ENCODE measurements at regions not wholly inside any gene's neighbourhood (a gene's known extent, or its start where the extent isn't known, plus 50 kb on each side); places are given as distances from the start of the nearest gene placed in this dataset.
A peak's percentile ranks its signal among the peaks of the same experiment; 100 is the strongest.

- DNase-seq (ENCODE audit: low read depth) = no peak
These were observed 331.1 kb downstream of the BCL11B start for GRCh38 chr14:98940693-98941437.

DNA sequence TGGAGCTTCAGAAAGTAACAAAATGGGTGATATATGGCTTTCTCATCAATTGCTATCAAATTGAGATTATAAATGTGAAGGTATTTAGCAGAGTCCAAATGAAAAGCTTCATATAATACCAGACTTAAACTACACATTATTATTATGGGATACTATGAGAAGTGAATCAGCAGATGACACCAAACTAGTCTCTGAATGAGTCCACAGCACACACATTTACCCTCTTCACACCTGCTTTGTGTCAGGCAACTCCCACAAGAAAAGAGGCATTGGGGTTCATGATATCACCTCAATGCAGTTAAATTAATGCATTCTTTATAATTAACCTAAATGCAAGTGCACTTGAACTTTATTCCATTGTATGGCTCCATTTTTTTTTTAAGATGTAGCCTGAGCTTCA is 330.5 kb downstream of the BCL11B start:
- DNase-seq (ENCODE audit: low read depth) = no peak

DNA sequence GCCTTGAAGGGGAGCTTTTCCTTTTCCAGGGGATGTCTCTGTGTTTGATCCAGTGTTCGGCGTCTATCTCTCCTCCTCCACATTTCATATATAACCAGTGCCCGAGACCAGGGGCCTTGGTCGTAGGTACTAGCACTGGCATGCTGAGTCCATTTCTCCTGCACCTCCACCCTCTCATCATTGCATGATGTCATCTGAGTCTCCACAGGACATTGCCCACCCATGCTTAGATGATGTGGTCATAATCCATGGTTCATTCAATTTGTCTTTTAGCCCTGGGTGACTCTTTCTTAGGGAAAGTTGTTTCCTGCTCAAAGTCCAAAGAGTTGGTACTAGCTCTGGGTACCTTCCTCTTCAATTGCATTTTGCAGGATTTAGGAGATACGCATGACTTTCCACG is 328.1 kb downstream of the BCL11B start:
- no peak for DNase-seq (ENCODE audit: low read depth)

GRCh38 chr14:98944989-98945388 is 327.0 kb downstream of the BCL11B start:
- no peak for DNase-seq (ENCODE audit: low read depth)

GRCh38 chr14:98945611-98946570 is 326.1 kb downstream of the BCL11B start:
- no peak for DNase-seq (ENCODE audit: low read depth)

DNA sequence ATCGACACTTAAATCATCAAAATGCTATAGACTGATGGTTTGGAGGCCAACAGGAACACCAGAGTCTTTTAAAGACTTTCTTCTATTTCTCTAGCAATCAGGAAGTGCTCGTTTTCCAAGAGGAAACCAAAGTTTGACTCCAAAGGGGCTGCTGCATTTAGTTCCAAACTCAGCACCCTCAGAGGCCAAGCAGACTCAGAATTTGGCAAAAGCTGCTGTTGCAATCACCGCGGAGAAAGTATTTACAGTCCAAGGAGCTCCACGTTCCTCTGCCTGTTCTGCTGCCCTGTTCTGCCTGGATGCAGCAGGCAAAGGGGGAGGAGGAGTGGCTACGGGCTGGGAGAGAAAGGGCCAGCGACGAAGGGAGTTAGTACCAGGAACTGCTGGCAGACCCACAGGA is 325.1 kb downstream of the BCL11B start:
- no peak for DNase-seq (ENCODE audit: low read depth)

- no peak for DNase-seq (ENCODE audit: low read depth)
These were observed 323.9 kb downstream of the BCL11B start for GRCh38 chr14:98947911-98948595.

DNA sequence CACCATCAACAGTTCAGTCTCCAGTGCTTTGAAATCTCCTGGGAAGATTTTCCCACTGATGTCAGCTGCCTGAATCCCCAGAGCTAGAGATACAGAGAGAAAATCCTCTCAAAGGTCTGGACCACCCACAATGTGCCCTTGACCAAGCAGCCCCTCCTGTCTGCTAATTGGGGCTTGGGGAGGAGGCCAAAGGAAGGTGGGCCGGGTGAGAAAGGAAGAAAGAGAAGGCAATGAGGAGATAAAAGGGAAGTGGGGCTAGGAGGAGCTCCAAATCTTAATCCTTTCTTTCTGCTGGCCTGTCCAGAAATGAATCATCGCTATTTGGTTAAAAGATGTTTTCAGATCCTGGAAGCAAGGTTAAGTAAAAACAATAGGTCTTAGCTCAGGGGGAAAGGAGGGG is 322.9 kb downstream of the BCL11B start:
- no peak for DNase-seq (ENCODE audit: low read depth)

DNA sequence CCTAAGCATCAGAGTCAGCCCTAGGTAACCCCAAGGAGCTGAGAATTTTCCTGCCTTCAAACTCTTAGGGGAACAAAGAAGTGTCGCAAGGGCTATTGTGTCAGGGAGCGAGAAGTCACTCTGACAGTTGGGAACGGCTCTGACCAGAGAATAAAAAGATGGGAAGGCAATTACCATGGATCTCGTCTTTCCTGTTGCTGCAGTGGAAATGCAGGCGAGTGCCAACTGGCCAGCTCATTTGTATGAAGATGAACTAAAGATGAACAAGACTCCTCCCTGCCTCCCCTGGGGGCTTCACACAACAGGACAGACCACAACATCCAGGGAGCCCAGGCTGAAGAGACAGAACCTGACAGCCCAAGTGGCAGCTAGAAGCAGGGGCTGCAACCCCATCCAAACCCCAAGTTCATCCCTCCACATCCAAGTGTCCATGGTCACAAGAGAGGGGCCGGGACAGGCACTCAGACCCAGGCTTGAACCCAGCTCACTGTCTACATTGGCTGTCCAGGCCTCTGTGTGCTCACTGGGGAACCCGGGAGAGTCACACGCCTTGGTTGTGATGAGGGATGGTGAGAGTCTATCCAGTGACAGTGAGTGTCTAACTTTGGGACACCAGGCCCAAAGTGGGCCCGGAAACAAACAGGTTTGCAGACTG is 322.4 kb downstream of the BCL11B start:
- DNase-seq (ENCODE audit: low read depth) = no peak

DNA sequence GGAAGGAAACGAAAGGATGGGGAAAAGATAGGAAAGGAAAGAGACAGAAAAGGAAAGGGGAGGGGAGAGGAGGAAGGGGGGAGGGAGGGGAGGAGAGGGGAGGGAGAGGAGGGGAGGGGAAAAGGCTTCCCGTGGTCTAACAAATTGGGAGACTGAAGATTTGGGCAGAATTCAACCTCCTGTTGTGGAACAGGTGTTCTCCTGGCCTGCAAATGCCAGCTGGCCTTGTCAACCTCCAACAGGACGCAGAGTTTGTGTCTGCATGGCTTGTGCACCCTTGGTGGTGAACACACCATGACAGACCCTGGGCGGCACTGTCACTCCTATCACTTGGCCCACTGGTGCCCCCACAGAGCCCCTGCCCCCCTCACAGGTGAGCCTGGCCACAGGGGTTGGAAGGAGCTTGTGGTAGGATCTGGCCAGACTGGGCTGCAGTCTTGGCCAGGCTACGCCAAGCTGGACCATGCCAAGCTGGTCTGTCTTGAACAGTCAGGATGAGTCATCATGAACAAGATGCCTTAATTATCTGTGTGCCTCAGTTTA is 321.6 kb downstream of the BCL11B start:
- no peak for DNase-seq (ENCODE audit: low read depth)

DNA sequence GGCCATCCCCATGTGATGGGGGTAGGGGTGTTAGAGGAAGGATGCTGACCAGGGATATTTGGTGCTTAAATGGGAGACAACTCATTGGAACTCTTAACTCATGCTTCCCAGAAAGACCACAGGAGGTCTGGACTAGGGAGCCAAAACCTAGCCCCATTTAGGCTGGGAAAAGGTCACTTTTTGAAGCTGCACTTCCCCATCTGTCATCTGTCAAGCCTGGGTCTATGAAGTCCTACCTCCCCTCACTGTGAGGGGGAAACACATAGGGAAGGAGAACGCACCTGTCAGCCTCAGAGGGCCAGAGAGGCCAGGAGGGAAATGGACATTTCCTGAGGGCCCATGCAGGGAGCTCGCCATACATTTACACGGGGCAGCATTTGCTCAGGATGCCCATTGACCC is 321.0 kb downstream of the BCL11B start:
- no peak for DNase-seq (ENCODE audit: low read depth)

GRCh38 chr14:98951521-98952152 is 320.4 kb downstream of the BCL11B start:
- DNase-seq (ENCODE audit: low read depth) = no peak

DNA sequence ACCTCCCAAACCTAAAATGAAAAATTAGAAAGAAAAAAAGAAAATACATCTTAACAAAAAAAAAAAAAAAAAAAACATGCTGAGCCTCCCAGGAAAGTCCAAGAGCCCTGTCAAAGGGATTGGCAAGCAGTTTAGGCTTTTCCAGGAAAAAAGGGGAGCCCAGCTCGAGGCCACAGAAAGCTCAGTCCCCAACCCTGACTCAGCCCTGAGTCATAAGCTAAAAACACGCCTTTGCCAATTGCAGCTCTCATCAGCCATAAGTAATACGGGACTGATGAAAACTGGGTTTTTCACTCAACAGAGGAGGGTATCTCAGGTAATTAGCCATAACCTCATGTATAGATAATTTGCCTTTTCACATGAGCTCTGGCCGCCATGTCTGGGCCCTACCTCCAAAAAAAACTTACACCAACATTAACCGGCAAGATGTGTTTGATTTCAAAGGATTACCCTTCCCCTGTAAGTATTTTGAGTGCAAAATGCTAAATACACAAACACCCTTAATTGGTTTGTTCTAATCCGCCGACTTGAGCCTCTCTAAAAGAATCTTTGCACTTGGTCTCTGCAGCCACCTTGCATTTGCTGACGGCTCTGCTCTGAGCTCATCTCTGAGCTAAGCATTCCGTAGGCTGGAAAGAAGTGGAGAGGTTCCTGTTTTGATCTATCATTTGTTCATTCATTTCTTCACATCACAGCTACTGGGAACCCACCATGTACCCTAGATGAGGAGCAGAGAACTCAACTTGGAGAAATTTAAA is 319.2 kb downstream of the BCL11B start:
- no peak for DNase-seq (ENCODE audit: low read depth)

DNA sequence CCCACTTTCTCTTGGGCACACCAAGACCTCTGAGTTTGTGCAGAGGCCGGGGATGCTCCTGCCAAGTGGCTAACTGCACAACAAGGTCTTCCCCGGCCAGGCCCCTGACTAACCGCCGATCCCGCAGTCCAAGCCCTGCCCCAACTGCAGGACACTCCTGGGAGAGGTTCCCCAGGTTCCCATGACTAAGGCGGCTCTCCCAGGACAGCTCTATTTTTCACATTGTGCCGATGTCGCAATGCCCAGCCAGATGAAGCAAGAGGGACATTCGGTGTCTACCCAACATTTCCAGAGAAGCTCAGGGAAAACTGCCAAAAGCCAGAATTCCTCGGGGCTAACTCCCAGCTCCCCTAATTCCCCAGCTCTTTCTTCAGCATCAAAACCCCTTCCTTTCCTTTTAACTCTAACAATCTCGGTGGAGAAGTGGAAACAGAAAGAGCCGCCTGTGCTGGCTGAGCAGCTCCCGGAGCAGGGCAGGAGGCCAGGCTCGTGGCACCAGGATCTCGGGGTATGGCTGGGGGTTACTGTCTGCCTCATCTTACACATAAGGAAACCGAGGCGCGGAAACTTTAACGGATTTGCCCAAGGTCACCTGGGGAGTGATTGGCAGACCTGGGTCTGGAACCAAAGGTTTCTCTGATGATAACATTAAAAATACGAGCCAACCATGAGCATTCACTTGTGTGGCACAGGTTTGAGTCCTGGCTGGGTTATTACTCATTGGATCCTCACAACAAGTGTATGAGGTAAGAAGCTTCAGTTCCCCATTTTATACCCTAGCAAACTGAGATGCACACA is 318.2 kb downstream of the BCL11B start:
- peak; percentile 3 for DNase-seq (ENCODE audit: low read depth)

DNA sequence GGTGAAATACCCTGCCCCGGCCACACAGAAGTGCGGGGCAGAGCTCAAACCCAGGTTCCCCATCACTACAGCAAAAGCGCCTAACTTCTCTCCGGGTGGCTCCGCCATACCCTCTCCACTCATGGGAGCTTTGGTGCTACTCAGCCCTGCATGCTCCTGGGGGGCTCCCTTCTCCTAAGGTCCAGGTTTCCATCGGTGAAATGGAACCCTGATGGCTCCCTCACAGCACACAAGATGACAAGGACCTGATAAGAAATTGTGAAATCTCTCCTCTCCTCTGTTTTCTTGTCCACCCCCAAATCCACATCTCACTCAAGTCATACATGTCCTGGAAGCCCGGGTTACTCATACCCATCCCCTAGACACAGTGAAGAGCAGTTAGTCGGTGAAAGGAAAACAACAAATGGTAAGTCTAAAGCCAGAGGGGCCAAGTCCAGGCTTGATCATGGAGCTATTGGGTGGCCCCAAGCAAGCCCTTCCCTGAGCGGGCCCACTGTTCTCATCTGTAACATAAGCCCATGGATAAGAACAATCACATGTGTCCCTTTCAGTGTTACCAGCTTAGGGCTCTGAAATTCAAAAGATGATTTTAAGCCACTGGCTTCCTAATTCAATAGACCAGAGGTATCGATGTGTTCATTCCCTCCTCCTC is 317.5 kb downstream of the BCL11B start:
- DNase-seq (ENCODE audit: low read depth) = no peak

GRCh38 chr14:98955036-98955740 is 316.8 kb downstream of the BCL11B start:
- no peak for DNase-seq (ENCODE audit: low read depth)

GRCh38 chr14:98955741-98956070 is 316.3 kb downstream of the BCL11B start:
- no peak for DNase-seq (ENCODE audit: low read depth)

- DNase-seq (ENCODE audit: low read depth) = no peak
These were observed 315.8 kb downstream of the BCL11B start for GRCh38 chr14:98956181-98956580.

DNA sequence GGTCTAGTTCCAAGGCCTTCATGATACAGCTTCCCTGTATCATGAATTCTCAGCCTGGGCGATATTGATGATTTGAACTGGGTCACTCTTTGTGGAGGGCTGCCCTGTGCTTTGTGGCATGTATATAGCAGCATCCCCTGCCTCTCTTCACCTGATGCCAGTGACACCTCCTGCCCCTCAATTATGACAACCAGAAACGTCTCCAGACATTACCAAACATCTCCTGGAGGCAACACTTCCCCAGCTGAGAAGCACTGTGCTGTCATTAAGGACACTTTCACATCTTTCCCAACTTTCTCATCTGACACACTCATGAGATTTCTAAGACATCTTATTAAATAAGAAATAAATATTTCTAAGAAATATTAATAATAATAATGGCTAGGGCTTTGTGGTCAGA is 315.3 kb downstream of the BCL11B start:
- no peak for DNase-seq (ENCODE audit: low read depth)
